ENCODE measurements at regions not wholly inside any gene's neighbourhood (a gene's known extent, or its start where the extent isn't known, plus 50 kb on each side); places are given as distances from the start of the nearest gene placed in this dataset.

DNA sequence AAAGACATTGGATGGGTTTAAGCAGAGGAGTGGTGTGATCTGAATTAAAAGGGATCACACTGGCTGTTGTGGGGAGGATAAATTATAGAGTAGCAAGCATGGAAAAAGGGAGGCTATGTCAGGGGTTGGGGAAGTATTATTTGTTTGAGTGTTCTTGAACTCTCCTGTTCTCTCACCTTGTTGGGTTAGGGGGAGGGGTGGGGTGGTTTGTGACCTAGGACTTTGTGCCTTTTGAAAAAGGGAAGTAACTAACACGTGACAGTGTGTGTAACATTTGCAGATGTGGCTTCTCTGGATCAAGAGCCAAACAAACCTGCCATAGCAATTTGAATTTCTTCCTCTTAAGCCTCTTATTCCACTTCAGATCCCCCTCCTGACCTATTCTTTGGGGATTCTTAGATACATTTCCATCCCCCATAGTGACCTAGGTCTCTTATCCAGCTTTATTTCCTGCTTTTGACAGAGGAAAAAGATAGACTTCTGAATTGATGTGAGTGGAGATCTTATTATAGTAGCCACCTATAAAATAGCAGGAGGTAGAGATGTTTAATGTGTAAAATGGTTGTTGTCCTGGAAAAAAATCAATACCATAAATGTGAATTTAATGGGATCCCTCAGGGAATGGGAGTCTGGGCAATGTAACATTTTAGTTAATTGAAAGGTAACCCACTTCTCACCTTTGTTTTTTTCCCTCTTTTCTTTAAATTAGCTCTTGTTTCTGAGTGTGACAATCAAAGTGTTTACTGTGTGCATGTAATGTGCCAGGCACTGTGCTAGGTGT lies 120.4 kb downstream of the CT47B1 start:
- TF ChIP-seq, protein P1, sequence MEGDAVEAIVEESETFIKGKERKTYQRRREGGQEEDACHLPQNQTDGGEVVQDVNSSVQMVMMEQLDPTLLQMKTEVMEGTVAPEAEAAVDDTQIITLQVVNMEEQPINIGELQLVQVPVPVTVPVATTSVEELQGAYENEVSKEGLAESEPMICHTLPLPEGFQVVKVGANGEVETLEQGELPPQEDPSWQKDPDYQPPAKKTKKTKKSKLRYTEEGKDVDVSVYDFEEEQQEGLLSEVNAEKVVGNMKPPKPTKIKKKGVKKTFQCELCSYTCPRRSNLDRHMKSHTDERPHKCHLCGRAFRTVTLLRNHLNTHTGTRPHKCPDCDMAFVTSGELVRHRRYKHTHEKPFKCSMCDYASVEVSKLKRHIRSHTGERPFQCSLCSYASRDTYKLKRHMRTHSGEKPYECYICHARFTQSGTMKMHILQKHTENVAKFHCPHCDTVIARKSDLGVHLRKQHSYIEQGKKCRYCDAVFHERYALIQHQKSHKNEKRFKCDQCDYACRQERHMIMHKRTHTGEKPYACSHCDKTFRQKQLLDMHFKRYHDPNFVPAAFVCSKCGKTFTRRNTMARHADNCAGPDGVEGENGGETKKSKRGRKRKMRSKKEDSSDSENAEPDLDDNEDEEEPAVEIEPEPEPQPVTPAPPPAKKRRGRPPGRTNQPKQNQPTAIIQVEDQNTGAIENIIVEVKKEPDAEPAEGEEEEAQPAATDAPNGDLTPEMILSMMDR (IDR thresholded peaks at IDR 0.05) = no peak
- no peak for ATAC-seq (ENCODE audit: low FRiP score)
- DNase-seq (ENCODE audit: low spot score) = no peak

DNA sequence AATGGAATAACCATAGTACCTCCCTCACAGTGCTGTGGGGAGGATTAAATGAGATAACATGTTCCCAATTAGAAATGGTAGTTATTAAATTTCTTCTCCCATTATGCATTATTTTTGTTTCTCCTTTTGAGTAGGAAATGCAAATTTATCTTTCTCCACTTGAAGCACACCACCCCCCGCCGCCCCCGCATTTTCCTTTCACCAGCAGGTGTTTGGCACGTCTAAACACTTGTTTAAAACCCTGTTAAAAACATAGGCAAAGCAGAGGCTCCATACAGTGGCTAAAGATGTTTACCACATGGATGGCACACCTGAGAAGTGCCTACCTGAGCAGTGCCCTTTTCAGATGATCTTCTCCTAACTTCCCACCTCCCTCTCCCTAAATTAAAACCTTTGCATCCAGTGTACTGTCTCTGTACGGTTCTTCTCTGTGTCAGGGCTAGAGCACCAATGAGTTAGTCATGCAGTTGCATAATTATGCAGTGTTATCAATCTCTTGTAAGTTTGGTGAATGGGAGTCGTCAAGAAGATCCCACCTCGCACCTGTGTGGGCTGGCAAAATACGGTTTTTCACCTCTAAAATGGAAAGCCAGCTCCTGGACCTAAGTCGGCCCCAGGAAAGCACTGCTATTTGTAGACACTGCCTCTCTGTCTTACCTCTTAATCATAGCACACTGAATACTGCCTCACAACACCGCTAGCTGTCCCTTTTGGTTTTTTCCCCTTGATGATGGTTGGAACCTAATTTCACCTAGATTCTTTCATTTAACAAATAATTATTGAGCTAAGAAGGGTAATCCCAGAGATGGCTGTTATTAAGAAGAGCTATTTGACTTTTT lies 122.0 kb downstream of the CT47B1 start:
- TF ChIP-seq, protein P1 (IDR thresholded peaks at IDR 0.05) = no peak

DNA sequence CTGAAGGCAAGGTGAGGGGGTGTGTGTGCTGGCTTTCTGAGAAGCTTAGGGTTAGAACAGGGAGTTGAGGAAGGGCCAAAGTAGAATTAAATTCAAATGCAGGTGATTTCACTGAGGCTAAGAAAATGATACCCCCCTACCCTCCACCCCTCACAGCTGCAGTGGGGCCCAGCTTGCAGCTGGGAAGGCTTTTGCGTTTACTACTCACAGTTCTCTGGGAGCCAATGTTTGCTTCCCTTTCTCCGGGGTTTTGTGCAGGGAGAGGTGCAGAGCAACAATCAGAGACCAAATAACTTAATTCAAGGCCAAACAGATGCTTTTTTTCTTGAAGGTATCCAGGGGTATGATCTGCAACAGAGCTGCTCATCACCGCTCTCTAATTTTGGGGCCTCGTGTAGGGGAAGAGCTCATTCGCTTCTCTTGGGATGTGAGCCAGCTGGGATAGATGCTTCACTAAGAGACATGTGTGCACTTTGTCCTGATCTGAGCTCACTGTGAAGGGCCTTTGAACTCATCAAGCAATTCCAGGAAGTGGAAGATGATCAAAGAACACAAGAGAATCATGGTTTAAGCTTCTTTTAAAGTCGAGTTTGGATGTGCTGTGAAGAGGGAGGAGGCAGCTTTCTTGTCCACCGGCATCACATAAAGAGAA lies 122.7 kb upstream of the C1GALT1C1 start:
- ATAC-seq (ENCODE audit: low FRiP score) (no peak), DNase-seq (ENCODE audit: low spot score) (no peak)
- TF ChIP-seq, protein P1 (IDR thresholded peaks at IDR 0.05) = no peak

More for the DNA sequence above, 122.0 kb downstream of the CT47B1 start:
- no peak for DNase-seq (ENCODE audit: low spot score)
- ATAC-seq (ENCODE audit: low FRiP score) = no peak

DNA sequence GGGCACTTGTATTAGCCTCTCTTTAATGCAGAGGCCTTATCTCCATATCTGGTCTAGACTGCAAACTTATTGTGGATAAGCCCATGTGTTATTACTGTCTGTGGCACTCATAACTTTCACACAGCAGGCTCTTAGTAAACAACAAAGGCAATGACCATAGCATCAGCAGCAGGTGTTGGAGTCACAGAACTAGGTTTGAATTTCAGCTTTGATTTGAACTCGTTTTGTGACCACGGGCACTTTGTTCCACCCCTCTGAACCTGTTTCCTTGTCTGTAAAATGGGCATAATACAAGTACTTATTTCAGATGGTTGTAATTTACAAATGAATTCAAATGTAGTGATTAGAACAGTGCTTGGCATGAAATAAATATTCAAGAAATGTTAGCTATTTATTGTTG lies 121.8 kb upstream of the C1GALT1C1 start:
- TF ChIP-seq, protein P1 (IDR thresholded peaks at IDR 0.05) = no peak
- ATAC-seq (ENCODE audit: low FRiP score) (no peak), DNase-seq (ENCODE audit: low spot score) (no peak)

DNA sequence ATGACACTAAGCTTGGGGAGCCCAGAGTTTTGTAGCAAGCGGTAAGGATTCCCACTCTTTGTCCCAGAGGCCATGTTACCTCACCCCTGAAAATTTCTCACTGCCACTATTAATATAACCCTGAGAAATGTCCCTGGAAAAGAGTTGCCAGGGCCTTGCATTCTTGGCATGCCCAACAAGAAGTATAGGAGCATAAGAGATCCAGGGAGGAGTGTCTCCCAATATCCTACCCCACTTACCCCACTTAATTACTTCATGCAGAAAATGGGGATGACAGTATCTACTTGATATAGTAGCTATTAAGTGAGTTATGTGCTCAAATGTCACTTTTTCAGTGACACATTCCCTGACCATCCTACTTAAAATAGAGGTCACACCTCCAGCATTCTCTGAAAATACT lies 120.5 kb upstream of the C1GALT1C1 start:
- TF ChIP-seq, protein P1 (IDR thresholded peaks at IDR 0.05) = no peak
- ATAC-seq (ENCODE audit: low FRiP score) = no peak
- no peak for DNase-seq (ENCODE audit: low spot score)

DNA sequence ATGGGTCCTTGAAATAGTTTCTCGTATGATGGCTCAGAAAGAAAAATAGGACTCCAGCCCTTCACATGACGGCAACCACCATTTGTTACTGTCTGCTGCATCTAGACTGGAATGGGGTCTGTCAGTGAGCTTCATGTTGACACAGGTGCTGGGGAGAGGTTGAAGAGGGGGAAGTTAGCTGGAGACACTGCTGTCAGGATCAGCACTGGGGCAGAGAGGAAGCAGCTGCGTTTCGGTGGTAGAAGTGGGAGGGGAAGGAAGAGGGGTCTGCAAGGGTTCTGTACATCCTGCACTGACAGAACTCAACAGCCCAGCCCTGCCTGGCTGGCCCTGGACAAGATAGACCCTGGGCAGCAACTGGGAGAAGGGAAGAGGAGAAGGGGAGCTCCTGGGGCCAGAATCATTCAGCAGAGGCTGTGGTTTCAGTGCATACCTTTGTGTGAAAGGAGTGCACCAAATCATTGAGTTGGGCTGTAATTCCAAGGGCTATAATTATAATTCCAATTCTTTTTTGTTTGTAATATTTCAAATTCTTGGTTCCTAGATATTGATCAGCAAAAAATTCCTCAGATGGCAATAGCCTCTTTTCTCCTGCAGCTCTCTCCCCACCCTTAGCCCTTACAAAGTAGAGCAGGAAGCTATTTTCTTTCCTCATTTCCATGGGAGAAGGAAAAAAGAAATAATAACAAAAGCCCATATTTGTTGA lies 119.4 kb upstream of the C1GALT1C1 start:
- TF ChIP-seq, protein P1 (IDR thresholded peaks at IDR 0.05) = no peak
- no peak for DNase-seq (ENCODE audit: low spot score)

More for the DNA sequence above, 119.4 kb upstream of the C1GALT1C1 start:
- no peak for ATAC-seq (ENCODE audit: low FRiP score)

Measured in omental fat pad (tissue), 3 donors.